DMS 273 treated with DMSO at 0.1 percent for 48 hours (cell line): ENCODE measurements at regions not wholly inside any gene's neighbourhood (a gene's known extent, or its start where the extent isn't known, plus 50 kb on each side); places are given as distances from the start of the nearest gene placed in this dataset.

ENCODE experiments used
- DNase-seq: peaks from one replicate; lab custom pipeline; 2025; lab: John Stamatoyannopoulos, UW

GRCh38 chr18:71505526-71505925 lies 1038.6 kb downstream of the CBLN2 start:
- DNase-seq = no peak

- DNase-seq = no peak
These were observed 1040.9 kb downstream of the CBLN2 start for GRCh38 chr18:71503222-71503621.

GRCh38 chr18:71485611-71486010 lies 1058.5 kb downstream of the CBLN2 start:
- DNase-seq = no peak

GRCh38 chr18:71471963-71472725 lies 1072.0 kb downstream of the CBLN2 start:
- DNase-seq = no peak

GRCh38 chr18:71456206-71456605 lies 1087.9 kb downstream of the CBLN2 start:
- DNase-seq = no peak

- no peak for DNase-seq
These were observed 1093.9 kb downstream of the CBLN2 start for GRCh38 chr18:71450257-71450656.

GRCh38 chr18:71443706-71444480 lies 1100.2 kb downstream of the CBLN2 start:
- DNase-seq = no peak

- DNase-seq = no peak
These were observed 1101.4 kb downstream of the CBLN2 start for GRCh38 chr18:71442731-71443141.

- no peak for DNase-seq
These were observed 1103.0 kb downstream of the CBLN2 start for GRCh38 chr18:71441156-71441555.

- DNase-seq = no peak
These were observed 1106.6 kb downstream of the CBLN2 start for GRCh38 chr18:71437511-71437910.

GRCh38 chr18:71433373-71433772 lies 1110.8 kb downstream of the CBLN2 start:
- DNase-seq = no peak

- no peak for DNase-seq
These were observed 1112.5 kb downstream of the CBLN2 start for GRCh38 chr18:71431689-71432088.

- DNase-seq = no peak
These were observed 1113.0 kb downstream of the CBLN2 start for GRCh38 chr18:71431171-71431570.

GRCh38 chr18:71426441-71426840 lies 1117.7 kb downstream of the CBLN2 start:
- DNase-seq = no peak

- DNase-seq = no peak
These were observed 1116.4 kb downstream of the SOCS6 start for GRCh38 chr18:71405169-71405809.

GRCh38 chr18:71403501-71403900 lies 1114.7 kb downstream of the SOCS6 start:
- DNase-seq = no peak

GRCh38 chr18:71398531-71398930 lies 1109.7 kb downstream of the SOCS6 start:
- no peak for DNase-seq

- DNase-seq = no peak
These were observed 1099.3 kb downstream of the SOCS6 start for GRCh38 chr18:71388148-71388547.

- no peak for DNase-seq
These were observed 1085.6 kb downstream of the SOCS6 start for GRCh38 chr18:71374294-71375000.

- no peak for DNase-seq
These were observed 1083.2 kb downstream of the SOCS6 start for GRCh38 chr18:71371951-71372605.

GRCh38 chr18:71370671-71371445 lies 1082.0 kb downstream of the SOCS6 start:
- DNase-seq = no peak
